ENCODE measurements at regions not wholly inside any gene's neighbourhood (a gene's known extent, or its start where the extent isn't known, plus 50 kb on each side); places are given as distances from the start of the nearest gene placed in this dataset.

DNA sequence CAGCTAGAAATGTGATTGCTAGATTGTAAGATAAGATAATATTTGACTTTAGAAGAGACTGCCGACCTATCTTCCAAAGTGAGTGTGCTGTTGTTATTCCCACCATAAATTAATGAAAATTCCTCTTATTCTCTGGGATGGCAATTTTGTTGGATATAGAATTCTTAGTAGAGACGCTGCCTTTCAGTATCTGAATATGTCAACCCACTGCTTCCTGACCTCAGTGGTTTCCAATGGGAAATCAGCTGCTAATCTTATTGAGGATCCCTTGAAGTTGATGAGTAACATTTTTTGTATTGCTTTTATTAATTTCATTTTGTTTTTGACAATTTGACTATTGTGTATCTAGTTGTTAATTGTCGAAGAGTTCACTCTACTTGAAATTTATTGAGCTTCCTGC is 313.0 kb downstream of the BMP2 start:
- no peak for DNase-seq

DNA sequence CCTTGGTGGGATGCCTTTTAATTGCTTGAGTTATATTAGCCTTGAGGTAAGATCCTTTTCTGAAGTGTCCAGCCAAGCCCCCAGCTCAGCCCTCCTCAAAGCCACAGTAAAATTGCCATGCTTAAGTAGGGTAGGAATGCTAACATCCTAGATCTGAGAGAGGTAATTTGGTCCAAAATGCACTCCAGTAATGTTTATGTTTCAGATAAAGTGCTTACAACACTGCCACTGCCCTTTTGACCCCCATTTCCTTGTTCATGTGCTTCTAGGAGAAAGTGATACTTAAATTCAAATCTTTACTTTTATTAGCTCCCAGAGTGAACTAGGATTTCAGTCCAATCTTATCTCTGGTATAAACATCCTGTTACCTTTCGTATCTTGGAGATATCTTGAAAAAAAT is 318.0 kb downstream of the BMP2 start:
- DNase-seq = no peak

DNA sequence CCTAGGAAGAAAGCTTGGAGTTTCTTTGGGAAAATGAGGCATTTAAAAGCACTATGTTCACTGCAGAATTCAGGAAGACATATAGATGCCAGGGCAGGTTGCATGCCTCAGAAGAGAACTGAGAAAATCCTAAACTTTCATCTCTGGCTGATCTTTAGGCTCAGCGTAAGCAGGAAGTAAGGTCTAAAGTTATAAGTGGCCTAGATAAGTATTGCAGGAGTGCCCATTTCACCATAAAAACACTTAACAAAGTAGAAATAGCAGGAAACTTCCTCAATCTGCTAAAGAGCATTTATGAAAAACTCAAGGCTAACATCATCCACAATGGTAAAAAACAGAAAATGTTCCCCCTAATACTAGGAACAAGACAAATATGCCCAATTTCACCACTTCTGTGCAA is 320.3 kb downstream of the BMP2 start:
- DNase-seq = no peak

DNA sequence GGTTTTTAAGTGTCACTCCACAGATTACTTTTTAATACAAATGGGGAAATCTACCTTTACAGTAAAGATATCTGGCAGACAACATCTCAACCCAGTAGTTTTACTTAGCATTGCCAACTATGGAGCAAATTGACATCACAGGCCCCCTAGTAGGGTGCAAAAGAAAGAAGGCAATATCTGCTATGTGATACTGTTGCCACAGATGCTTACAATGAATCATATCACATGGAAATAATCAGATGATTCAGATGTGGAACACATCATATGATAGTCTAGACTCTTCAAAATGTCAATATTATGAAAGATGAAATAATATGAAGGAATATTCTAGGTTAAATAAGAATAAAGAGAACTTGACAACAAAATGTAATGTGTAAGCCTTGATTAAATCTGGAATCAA is 322.5 kb downstream of the BMP2 start:
- no peak for DNase-seq

DNA sequence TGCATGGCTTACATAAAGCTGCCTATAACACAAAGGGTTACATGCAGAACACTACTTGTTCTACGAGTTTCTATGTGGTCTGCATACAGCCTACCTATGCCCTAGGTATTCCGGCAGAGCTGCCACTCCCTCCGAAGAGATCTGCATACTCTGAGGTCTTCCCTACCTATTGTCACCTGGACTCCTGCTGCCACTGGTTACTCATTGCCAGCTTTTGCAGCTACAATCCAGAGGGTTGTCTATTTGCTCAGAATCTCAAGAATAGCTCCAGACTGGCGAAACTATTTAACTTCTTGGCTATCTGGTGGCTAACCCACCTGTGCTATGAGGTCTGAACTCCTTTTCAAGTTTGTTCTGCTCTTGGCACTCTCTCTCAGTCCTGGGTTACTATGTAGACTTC is 323.3 kb downstream of the BMP2 start:
- no peak for DNase-seq

DNA sequence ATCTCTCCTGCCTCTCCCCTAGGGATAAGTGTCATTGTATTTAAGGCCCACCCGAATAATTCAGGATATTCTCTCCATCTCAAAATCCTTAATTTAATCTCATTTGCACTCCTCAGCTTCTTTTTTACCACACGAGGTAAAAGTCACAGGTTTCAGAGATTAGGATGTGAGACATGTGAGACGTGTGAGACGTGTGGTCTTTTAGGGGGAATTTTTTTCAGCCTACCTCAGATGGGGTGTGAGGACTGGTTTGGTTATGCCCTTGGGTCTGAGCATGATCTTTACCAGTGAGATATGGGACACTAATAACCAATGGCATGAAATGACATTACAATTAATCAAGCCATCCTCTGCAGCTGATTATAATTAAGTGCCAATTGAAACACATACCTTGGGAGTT is 324.2 kb downstream of the BMP2 start:
- DNase-seq = no peak

DNA sequence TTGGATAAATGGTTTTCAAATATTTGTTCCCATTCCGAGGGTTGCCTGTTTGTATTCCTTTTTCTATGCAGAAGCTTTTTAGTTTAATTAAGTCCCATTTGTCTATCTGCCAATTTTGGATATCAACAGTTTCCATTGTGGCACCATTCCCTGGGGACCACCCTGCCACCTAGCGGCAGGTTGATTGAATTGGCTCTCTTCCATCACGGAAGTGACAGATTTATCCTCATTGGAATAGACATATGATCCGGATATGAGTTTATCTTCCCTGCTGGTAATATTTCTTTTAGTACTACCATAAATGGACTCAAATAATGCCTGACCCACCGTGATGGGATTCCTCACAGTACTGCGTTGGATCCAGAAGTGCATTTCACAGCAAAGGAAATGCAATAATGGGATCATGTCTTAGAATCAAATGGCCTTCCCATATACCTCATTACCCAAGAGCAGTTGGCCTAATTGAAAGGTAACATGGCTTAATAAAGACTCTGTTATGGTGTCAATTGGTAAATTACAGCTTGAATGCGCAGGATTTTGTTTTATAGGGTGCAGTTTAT is 327.0 kb downstream of the BMP2 start:
- DNase-seq = no peak

DNA sequence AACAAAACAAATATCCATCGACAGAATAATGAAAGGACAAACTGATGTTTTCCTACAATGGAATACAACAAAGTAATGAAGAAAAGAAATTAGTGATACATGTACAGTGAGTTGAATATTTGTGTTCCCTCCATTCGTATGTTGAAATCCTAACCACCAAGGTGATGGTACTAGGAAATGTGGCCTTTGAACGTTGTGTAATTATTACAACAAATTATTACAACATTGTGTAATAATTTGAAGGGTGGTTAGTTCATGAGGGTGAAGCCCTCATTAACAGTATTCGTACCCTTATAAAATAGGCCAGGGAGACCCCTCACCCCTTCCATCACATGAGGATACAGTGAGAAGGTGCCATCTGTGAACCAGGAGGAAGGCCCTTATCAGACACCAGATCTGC is 339.4 kb downstream of the BMP2 start:
- DNase-seq = no peak

DNA sequence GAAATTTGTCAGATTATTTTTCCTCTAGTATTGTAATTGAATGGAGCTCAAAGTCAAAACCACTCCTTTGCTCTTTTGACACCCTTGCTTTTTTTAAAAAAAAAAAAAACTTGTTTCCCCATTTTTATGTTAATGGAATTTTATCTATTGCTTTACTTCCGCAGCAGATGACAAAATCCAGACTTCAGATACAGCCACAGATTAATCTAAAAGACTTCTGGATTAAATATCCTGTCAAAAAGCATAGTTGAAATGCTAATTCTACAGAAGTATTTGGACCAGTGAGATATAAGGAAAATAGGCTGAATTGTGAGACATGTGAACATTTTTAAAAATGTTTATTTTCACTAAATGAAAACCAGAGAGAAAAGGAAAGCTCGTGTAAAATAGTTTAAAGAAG is 341.4 kb downstream of the BMP2 start:
- DNase-seq = no peak

DNA sequence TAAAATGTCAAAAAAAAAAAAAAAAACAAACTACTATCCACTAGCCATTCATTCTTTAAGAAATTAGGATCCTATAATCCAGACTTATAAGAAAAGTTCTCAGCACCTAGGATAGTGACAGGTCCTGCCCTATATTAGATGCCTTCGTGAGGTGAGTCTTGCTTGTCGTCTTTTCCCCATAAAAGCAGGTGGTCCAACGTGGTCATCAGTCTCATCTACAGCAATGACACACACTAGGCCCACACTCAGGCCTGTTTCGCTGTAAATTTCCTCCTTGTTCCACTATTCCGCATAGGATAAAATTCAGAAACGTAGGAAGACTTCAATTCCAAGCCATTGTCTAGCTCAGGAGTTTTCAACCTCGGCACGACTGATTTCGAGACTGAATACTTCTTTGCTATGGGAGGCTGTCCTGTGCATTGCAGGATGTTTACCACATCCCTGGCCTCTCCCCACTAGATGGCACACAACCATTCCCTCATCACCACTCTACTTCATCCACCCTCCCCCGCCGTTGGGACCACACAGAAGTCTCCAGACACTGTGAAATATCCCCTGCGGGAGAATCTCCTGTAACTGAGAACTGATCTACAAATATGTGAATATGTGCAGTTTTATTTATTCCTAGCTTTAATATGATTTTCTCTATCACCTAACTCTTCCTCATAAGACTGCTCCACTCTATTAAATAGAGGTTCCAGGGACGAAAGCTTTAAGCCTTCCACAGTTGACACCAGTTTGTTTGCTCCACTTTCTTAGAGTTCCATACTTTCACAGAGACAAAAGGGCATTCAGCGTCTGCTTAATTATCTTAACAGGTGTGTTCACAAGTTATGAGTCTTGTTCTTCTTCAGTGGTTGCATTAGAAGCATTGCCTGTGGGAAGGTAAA is 346.3 kb downstream of the BMP2 start:
- DNase-seq = no peak

DNA sequence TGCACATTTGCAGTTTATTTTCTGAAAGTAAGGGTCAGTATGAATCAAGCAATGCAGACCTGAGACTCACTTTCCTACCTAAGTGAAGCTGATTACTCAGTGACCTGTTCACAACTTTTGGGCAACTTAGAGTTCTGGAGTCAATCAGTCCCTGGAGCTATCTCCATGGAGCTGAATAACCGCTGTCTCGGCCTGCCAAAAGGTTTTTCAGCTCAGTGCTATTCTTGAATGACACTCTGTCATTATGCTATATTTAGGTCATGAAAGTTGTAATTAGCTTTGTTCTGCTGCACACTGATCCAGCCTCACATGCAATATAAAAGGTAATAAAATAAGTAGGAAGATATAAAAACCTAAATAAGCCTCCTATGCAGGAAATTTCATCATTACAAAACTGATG is 356.0 kb downstream of the BMP2 start:
- no peak for DNase-seq

DNA sequence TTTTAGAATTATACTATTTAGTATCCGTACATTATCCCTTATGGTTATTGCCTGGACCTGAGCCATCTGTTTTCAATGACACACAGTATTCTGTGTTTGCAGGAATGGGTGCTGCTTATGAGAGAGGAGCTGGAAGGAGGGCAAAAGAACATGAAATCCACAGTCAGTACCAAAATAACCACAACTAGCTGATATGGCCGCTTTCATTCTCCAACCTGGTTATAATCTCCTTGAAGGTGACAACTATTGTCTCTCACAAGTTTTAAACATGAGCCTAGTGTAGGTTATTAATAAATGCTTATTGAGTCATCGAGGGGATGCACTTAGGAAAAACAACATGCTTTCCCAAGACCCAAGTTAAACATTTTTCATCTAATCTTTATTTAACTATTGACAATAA is 356.6 kb downstream of the BMP2 start:
- no peak for DNase-seq

DNA sequence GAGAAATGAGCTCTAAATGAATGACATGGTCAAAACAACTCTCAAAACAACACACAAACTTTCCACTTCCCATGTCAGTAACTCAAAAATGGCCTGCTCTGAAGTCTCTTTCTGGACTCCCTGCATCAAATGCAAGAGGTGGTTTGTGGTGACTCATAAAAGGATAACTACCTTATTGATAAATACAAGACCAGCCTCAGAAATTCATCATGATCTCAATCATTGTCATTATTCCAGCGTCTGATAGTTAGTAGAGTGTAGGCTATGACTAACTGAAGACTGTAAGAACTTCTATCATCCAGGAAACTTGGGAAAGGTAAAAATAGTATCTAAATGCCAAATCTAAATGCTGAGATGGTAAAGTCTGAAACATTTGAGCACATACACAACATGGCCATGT is 369.4 kb downstream of the BMP2 start:
- no peak for DNase-seq

DNA sequence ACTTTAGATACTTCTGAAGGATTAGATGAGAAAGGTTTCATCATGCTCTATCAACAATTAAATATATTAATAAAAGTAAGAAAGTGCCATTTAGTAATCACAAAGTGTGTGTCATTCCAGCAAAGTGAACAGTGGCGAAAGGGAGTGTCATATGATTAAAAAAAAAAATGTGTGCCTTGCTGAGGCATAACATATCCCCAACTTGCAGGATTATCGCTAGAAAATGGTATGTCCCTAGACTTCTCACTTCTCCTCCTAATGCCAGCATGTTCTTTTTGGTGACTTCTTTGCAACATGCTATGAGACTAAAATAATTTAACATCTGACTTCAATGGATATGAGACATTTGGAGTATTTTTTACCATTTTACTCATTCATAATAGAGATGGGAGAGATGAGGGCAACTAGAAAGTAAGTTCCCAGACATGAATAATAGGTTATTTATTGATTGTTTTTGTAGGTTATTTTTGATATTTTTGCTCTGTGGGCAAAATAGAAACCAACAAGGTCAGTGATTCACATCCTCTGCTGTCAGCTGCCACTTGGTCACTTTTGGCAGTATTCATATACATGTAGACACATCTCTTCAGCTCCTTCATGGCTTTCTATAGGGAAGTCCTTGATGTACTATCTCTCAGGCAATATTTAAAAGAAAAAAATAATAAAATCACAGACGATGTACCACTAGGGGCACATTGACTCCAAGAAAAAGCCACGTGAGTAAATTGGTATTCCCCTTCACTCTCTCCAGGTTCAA is 370.1 kb downstream of the BMP2 start:
- no peak for DNase-seq

DNA sequence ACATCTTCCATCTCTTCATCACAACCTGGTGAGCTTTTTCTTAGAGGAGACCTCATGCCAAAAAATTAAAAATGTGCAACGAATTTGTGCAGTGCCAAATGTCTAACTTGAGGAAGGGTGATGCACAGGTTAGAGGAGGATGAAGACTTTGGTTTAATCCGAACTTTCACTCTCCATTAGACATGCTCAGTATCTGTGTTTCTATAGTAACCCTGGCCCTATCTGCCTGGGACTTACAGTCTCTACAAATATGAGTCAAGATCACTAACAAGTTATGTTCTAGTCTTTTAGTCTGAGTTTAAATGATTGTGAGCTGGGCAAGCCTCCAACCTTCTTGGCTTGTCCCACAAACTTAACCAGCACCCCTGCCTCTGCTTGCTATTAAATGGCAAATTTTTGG is 377.0 kb downstream of the BMP2 start:
- no peak for DNase-seq

DNA sequence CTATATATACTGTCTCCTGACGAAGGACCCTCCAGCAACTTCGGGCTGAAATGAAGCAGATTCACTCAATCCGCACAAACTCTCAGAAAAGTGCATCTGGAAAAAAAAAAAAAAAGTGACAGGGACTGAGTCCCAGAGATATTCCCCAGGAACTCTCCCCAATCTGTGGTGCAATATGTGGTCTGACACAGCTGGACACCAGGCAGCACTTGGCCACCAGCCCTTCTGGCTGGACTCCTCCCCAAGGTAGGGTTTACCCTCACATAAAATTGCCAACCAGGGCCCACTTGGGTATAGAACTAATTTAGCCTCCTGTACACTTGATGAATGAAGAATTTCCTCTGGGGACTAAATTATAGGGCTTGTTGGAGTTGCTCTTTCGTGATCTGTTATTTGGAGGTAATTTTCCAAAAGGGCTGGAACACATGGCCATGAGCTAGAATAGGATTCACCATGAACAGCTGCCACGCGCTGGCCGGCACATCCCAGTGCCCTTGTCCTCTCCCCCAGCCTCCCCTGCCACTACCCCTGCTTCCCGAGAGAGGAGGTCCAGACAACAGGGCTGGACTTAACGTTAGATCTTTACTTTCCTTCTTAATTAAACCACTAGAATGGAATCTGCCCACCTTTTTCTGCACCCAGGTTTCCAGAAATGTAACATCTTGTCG is 379.2 kb downstream of the BMP2 start:
- DNase-seq = no peak

DNA sequence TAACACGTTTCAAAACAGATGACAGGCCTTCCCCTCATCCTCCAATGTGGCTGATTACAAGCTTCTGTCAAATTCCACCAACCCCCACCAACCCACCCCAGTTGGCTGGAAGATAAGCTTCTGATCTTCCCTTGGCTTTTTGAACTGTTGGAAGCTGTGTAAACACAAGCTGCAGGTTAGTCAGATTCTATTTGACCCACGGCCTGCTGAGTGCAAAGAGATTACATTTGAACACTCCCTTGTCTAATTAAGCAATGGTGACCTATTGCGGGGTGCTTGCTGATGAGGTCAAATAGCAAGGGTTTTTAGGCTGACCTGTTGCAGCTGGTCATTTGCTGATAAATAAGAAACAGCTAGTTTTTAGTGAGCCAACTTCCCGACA is 379.7 kb downstream of the BMP2 start:
- DNase-seq = no peak

DNA sequence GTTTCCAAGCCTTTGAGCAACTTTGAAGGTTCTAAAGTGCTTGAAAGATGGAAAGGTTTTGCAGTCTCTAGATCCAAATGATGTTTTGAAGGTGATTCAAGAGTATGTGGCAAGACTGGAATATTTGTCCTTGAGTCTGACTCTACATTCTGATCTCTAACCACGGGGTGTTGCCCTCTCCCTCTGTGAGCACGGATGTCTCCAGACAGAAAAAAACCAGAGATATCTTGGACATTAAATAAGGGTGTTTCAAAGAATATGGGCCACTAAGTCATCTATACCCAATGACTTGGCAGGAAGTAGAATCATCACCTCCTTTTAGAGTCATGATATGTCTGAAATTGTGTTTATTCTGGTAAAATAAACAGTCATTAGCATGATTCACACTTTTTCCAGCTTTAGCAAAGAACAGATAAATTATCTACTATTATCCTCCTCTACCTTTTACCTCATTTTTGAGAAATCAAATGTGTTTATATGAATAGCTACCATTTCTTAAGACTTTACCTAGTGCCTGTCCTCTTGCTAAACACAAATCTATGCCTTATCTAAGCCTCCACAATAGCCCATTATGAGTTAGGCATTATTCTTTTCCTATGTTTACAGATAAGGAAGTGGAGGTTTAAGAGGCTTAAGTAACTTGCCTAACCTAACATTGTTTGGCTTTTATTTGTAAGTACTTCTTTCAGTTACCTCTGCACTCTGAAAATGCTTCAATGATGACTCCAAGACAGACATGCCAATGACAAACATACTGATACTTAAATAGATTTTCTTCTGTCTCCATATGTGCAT is 384.4 kb downstream of the BMP2 start:
- no peak for DNase-seq

DNA sequence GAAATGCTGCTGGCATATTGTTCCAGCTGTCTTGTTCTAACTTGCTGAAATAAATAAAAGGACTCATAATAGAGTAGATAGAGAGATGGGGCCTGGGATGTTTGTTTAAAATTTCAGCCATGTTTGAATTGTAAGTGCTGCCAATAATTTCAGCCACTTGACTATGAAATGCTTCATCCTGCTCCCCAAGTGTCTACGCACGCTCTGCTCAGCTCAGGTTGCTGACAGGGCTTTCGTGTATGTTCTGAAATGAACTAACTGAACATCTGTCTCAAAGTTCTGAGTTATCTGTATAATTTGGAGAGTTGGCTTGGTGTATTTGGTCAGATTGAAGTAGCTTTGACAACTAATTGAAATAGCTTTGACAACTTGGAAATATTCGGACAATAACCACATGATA is 387.8 kb downstream of the BMP2 start:
- DNase-seq = no peak

DNA sequence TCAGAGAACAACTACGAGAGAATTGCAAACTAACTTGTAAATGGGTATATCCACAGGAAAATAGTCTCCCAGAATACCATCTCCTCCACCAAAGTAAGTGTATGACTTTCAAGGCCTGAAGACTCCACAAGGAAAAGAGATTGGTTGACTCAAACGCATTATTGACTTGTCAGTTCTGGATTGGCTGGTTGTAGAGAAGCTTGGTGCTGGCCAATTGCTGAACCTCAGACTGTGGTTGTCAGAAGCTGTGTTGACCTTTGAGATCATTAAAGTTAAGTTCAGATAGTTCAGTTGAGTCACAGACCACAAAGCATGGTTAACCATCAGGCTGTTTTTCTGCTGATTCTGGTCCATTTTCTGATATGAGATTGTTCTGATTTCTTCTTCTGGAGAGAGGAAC is 388.3 kb downstream of the BMP2 start:
- no peak for DNase-seq

DNA sequence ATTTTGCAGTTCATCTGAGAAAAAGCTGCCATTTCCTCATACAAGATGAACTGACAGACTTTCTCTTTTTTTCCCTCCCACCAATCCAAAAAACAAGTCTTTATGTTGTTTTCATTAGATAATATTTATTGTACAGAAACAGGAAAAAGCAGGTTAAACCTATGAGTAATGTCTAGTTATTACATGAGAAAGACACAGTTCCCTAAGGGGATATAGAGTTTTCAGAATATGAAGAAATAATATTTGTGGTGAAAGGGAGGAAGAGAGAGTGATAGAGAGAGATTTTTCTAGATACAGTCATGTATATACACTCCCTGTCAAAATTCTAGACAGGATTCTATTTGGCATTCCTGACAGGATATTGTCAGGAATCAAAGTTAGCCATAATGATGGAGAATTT is 392.4 kb downstream of the BMP2 start:
- DNase-seq = no peak

DNA sequence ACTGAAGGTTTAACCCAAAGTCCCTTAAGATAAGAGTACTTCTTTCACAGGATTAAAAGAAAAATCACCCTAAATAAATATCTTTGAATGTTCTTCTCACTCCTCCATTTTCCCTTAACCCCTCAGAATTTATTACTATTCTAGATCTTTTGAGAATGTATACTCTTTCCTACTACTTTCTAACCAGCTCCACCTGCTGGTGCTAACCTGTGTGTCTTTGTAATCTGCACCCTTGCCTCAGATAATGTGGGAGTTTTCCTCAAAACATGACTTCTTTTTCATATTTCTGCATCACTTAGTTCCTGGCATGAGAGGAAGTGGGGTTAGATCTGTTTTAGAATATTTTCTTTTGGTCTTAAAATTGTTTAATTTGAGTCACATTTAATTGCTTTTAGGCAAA is 394.2 kb downstream of the BMP2 start:
- DNase-seq = no peak
